GM19324 (cell line): ENCODE measurements at regions not wholly inside any gene's neighbourhood (a gene's known extent, or its start where the extent isn't known, plus 50 kb on each side); places are given as distances from the start of the nearest gene placed in this dataset.
"Not testable (repeated sequence)": the region's sequence is repeated elsewhere in the genome, so short reads cannot be mapped to it uniquely, and the experiment has no call there.

Experiments used
- ATAC-seq: cut with Tn5 transposase; IDR thresholded peaks from one replicate; pipeline ENCODE4 v1.9.1; 2021; ENCODE audit warnings: mild to moderate bottlenecking, moderate library complexity; ENCODE audit not compliant: unreplicated experiment, low FRiP score

DNA sequence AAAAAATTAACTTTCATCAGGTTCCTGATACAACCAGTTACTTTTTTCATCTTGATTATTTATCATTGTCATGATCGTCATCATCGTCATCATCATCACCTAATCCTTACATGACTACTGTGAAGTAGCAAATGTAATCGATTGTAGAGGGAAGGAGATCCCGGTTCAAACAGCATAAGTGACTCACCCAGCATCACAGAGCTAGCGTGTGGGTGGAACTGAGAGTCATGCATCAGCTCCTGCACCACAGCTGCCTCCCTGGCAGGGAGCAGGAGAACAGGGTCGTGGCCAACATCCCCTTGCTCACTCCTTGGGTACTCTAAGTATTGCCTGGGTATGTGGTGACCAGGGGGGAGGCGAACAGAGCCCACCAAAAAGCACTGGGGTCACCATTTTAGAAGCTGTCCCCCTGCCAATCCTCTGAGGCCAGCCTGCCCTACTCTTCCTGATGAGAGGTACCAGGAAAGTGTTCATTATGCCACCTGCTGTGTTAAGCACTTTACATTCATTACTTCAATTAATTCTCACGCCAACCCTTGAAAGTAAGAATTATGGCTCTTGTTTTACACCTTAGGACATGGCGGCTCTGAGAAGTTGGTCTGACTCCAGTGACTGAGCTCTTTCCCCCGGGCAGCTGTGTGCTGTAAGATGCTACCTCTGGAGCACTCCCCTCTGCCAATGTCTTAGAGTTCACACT is 425.2 kb downstream of the CD83 start:
- ATAC-seq, result no peak

GRCh38 chr6:14543971-14544585 is 426.5 kb downstream of the CD83 start:
- no peak for ATAC-seq

DNA sequence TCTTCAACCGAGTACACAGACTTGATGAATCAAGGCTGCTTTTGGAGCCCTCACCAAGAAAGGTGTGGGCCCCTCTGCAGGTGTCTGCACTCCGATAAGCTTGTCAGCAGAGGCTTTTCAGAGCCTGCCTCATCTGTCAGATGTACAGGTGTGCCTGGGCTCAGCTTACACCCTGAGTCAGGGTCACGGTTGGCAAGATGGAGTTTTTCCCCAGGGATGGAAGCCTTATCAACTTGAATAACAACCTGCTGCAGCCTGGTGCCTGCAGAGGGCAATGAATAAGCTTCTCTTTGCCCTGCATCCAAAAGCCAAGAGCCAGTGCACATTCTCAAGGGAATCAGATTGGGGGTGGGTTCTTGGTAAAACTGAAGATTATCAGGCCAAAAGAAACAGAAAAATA is 427.1 kb downstream of the CD83 start:
- ATAC-seq, result no peak

DNA sequence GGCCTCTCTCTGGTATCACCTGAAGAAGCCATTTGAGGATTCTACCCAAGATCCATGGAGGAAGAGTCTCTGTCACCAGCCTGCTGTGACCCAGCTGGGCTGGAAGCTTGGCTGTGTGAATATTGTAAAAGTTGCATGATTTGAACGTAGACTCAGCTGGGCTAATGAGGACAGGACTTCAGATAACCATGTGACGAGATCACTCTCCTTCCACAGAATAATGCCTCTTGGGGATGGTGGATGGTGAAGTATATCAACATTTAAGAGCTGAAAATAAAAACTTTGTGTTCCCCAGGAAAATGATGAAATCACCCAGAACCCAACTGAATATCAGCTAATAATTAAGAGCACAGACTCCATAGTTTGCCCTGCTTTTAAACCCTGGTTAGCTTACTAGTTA is 427.9 kb downstream of the CD83 start:
- ATAC-seq, result no peak

DNA sequence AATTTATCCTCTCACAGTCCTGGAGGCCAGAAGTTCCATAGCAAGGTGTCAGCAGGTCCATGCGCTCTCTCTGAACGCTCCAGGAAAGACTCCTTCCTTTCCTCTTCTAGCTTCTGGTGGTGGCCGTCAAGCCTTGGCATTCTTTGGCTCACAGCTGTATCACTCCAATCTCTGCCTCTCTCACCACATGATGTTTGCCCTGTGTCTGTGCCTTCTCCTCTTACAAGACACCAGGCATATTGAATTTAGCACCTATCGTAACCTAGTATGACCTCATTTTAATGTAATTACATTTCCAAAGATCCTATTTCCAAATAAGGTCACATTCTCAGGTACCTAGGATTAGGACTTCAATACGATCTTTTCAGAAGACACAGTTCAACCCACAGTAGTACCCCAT is 428.5 kb downstream of the CD83 start:
- no peak for ATAC-seq

- ATAC-seq, result no peak
Measured at GRCh38 chr6:14547284-14547998, 429.9 kb downstream of the CD83 start.

GRCh38 chr6:14549304-14549770 is 431.8 kb downstream of the CD83 start:
- ATAC-seq, result no peak

GRCh38 chr6:14549871-14550270 is 432.3 kb downstream of the CD83 start:
- no peak for ATAC-seq

DNA sequence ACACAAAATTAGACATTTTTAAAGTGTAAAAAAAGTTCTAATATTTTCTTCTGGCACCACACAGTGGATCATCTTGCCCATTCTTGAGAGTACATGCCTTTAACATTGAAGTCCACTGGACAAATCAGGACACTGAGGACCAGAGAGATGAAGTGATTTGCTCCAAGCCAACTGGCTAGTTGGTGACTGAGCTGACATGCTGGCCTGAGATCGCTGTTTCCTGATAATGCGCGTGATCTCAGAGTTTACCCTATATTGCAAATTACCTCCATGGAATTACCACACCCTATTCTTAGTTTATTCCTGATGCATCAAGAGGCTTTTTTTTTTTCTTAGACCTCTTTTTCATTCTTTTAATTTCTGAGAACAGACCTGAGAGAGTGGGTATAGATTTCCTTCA is 432.8 kb downstream of the CD83 start:
- ATAC-seq, result no peak

GRCh38 chr6:14550822-14551221 is 433.2 kb downstream of the CD83 start:
- ATAC-seq, result no peak

GRCh38 chr6:14551601-14552000 is 434.0 kb downstream of the CD83 start:
- ATAC-seq, result not testable (repeated sequence)

DNA sequence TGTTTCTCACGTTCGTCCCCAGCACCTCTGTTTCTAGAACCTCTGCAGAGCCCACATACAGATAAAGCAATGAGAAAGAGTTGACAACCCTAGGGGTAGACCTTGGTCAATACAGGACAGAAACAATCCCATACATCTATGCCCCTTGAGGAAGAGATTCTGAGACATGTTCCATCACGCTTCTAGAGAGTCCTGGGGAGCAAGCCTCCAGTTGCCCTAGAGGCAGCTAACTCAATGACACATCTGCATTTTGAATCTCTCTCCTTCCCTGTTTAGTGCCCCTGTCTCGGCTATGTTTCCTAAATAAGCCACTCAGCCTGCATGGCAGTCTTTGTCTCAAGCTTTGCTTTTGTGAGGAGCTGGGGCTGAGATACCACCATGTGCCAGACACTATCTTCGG is 435.3 kb downstream of the CD83 start:
- ATAC-seq, result no peak

DNA sequence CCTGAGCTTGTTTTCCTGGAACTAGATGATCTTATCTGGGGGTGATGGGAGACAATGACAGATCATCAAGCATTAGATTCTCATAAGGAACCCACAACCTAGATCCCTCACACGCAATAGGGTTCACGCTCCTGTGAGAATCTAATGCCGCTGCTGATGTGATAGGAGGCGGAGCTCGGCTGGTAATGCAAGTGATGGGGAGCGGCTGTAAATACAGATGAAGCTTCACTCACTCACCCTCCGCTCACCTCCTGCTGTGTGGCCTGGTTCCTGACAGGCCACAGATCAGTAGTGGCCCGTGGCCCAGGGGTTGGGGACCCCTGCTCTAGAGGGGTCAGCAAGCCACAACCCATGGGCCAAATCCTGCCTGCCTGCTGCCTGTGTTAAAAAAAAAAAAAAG is 435.9 kb downstream of the CD83 start:
- ATAC-seq, result no peak

DNA sequence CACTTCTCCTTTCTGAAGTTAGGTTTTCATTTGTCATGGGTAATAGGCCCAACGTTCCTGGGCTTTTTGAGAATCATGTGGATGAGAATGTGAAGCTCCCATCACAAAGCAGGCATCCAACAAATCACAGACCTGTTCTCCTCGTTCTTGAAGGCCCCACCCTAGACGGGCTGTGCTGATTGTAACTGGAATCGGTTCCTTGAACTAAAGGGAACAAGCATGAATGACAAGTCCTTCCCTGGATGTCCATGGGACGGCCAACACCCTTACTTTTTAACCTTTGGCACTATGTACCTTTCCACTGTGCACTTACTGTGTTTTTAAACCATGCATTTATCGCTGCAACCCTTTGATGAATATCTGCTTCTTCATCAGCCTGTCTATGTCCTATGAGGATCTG is 438.2 kb downstream of the CD83 start:
- ATAC-seq, result no peak

GRCh38 chr6:14559746-14560536 is 442.4 kb downstream of the CD83 start:
- ATAC-seq, result no peak

DNA sequence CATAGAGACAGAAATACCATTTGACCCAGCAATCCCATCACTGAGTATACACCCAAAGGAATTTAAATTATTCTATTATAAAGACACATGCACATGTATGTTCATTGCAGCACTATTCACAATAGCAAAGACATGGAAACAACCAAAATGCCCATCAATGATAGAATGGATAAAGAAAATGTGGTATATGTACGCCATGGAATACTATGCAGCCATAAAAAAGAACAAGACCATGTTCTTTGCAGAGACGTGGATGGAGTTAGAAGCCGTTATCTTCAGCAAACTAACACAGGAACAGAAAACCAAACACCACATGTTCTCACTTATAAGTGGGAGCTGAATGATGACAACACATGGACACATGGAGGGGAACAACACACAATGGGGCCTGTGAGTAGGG is 444.0 kb downstream of the CD83 start:
- not testable (repeated sequence) for ATAC-seq

- no peak for ATAC-seq
Measured at GRCh38 chr6:14567842-14568241, 450.3 kb downstream of the CD83 start.

- ATAC-seq, result no peak
Measured at GRCh38 chr6:14569394-14569793, 451.8 kb downstream of the CD83 start.

DNA sequence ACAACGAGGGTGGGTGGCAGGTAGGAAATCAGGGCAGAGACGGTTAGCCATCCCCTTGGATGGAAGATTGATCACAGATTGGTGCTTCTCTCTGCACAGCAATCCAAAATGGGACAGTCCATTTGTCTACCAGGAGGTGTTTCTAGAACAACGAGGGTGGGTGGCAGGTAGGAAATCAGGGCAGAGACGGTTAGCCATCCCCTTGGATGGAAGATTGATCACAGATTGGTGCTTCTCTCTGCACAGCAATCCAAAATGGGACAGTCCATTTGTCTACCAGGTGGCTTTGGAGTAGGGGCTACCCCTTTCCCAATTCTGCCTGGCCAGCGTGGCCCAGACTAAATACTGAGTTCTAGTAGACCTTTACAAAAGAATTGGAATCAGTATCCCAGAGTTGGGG is 452.3 kb downstream of the CD83 start:
- ATAC-seq, result not testable (repeated sequence)

- no peak for ATAC-seq
Measured at GRCh38 chr6:14571001-14571400, 453.4 kb downstream of the CD83 start.

- no peak for ATAC-seq
Measured at GRCh38 chr6:14571746-14572145, 454.2 kb downstream of the CD83 start.
